ENCODE measurements at regions not wholly inside any gene's neighbourhood (a gene's known extent, or its start where the extent isn't known, plus 50 kb on each side); places are given as distances from the start of the nearest gene placed in this dataset.

DNA sequence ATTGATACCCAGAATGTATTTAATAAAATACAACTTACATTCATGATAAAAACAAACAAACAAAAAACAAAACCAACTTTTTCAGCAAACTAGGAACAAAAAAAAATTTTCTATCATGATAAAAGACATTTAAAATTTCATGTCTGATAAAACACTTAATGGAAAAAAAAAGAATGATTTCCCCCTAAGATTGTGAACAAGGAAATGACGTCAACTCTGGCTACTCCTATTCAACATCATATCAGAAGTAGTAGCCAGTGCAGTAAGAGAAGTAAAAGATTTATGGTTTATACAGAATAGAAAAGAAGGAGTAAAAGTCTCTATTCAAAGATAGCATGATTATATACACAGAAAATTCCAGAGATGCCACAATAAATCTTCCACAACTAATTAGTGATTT lies 1306.6 kb downstream of the FSCB start:
- H3K4me3 ChIP-seq = no peak overlapping the region
- H3K36me3 ChIP-seq = no peaks in the 10 kb centered on the region
- no peaks in the 10 kb centered on the region for H3K4me1 ChIP-seq
- intact Hi-C loops (cut with DNase I; ENCODE audit: low total_unique reads) (no loop called here), in situ Hi-C loops (cut with MboI; ENCODE audit: low pct_ligation_motif_present in 1 of 4, low pct_unique_long_range_greater_than_20kb in 1 of 4, low sequenced_read_pairs in 3 of 4) (no loop called here)
- H3K27me3 ChIP-seq = no peaks in the 10 kb centered on the region
- 62 to 70% methylated on average over 1 of the region's 1 CpG for WGBS, 2 donors (ENCODE audit: low coverage in 1 of 2)
- no peak for DNase-seq
- no peak for TF ChIP-seq POLR2A (IDR thresholded peaks at IDR 0.05)
- TF ChIP-seq EP300 (IDR thresholded peaks at IDR 0.05; ENCODE audit: low read depth) = no peak
- no peak for TF ChIP-seq POLR2AphosphoS5 (IDR thresholded peaks at IDR 0.05)
- TF ChIP-seq, protein P1, sequence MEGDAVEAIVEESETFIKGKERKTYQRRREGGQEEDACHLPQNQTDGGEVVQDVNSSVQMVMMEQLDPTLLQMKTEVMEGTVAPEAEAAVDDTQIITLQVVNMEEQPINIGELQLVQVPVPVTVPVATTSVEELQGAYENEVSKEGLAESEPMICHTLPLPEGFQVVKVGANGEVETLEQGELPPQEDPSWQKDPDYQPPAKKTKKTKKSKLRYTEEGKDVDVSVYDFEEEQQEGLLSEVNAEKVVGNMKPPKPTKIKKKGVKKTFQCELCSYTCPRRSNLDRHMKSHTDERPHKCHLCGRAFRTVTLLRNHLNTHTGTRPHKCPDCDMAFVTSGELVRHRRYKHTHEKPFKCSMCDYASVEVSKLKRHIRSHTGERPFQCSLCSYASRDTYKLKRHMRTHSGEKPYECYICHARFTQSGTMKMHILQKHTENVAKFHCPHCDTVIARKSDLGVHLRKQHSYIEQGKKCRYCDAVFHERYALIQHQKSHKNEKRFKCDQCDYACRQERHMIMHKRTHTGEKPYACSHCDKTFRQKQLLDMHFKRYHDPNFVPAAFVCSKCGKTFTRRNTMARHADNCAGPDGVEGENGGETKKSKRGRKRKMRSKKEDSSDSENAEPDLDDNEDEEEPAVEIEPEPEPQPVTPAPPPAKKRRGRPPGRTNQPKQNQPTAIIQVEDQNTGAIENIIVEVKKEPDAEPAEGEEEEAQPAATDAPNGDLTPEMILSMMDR (IDR thresholded peaks at IDR 0.05) = no peak
- H3K9me3 ChIP-seq = no peaks in the 10 kb centered on the region
- no peak overlapping the region for H3K27ac ChIP-seq

GRCh38 chr14:43198465-43198864 lies 1308.6 kb downstream of the FSCB start:
- TF ChIP-seq POLR2AphosphoS5 (IDR thresholded peaks at IDR 0.05) = no peak
- Histone ChIP-seq H3K4me3 (no peak overlapping the region), H3K4me1 (no peaks in the 10 kb centered on the region), H3K9me3 (no peaks in the 10 kb centered on the region), H3K36me3 (no peaks in the 10 kb centered on the region), H3K27me3 (no peaks in the 10 kb centered on the region), H3K27ac (no peak overlapping the region)
- intact Hi-C loops (cut with DNase I; ENCODE audit: low total_unique reads) (no loop called here), in situ Hi-C loops (cut with MboI; ENCODE audit: low pct_ligation_motif_present in 1 of 4, low pct_unique_long_range_greater_than_20kb in 1 of 4, low sequenced_read_pairs in 3 of 4) (no loop called here)
- DNase-seq = no peak
- WGBS, 2 donors (ENCODE audit: low coverage in 1 of 2) = 79 to 85% methylated on average over 2 of the region's 2 CpGs

- no peaks in the 10 kb centered on the region for H3K9me3 ChIP-seq
- intact Hi-C loops (cut with DNase I; ENCODE audit: low total_unique reads) (no loop called here), in situ Hi-C loops (cut with MboI; ENCODE audit: low pct_ligation_motif_present in 1 of 4, low pct_unique_long_range_greater_than_20kb in 1 of 4, low sequenced_read_pairs in 3 of 4) (no loop called here)
- 79 to 84% methylated on average over 2 to 3 of the region's 3 CpGs for WGBS, 2 donors (ENCODE audit: low coverage in 1 of 2)
- no peak for TF ChIP-seq POLR2A (IDR thresholded peaks at IDR 0.05)
- TF ChIP-seq EP300 (IDR thresholded peaks at IDR 0.05; ENCODE audit: low read depth) = no peak
- TF ChIP-seq, protein P1 (IDR thresholded peaks at IDR 0.05) = no peak
- no peak for TF ChIP-seq POLR2AphosphoS5 (IDR thresholded peaks at IDR 0.05)
- no peaks in the 10 kb centered on the region for H3K4me1 ChIP-seq
- DNase-seq = no peak
- no peak overlapping the region for H3K27ac ChIP-seq
- H3K27me3 ChIP-seq = no peaks in the 10 kb centered on the region
- H3K36me3 ChIP-seq = no peaks in the 10 kb centered on the region
- no peak overlapping the region for H3K4me3 ChIP-seq
These were observed 1322.5 kb downstream of the FSCB start for GRCh38 chr14:43184540-43184939.

GRCh38 chr14:43183916-43184315 lies 1323.2 kb downstream of the FSCB start:
- Histone ChIP-seq H3K27me3 (no peaks in the 10 kb centered on the region), H3K4me3 (no peak overlapping the region), H3K4me1 (no peaks in the 10 kb centered on the region), H3K9me3 (no peaks in the 10 kb centered on the region), H3K27ac (no peak overlapping the region), H3K36me3 (no peaks in the 10 kb centered on the region)
- TF ChIP-seq POLR2AphosphoS5 (IDR thresholded peaks at IDR 0.05) = no peak
- TF ChIP-seq, protein P1 (IDR thresholded peaks at IDR 0.05) = no peak
- in situ Hi-C loops (cut with MboI; ENCODE audit: low pct_ligation_motif_present in 1 of 4, low pct_unique_long_range_greater_than_20kb in 1 of 4, low sequenced_read_pairs in 3 of 4) (no loop called here), intact Hi-C loops (cut with DNase I; ENCODE audit: low total_unique reads) (no loop called here)
- WGBS, 2 donors (ENCODE audit: low coverage in 1 of 2) = 84 to 87% methylated on average over 3 of the region's 3 CpGs
- no peak for DNase-seq

- Histone ChIP-seq H3K27ac (no peak overlapping the region), H3K4me3 (no peak overlapping the region), H3K4me1 (peaks cover 0 to 6% (median 2%) of the 10 kb centered on the region in 4 donors), H3K9me3 (no peaks in the 10 kb centered on the region), H3K36me3 (no peaks in the 10 kb centered on the region), H3K27me3 (no peaks in the 10 kb centered on the region)
- intact Hi-C loops (cut with DNase I; ENCODE audit: low total_unique reads) (no loop called here), in situ Hi-C loops (cut with MboI; ENCODE audit: low pct_ligation_motif_present in 1 of 4, low pct_unique_long_range_greater_than_20kb in 1 of 4, low sequenced_read_pairs in 3 of 4) (no loop called here)
- TF ChIP-seq POLR2A (IDR thresholded peaks at IDR 0.05) (no peak), POLR2AphosphoS5 (IDR thresholded peaks at IDR 0.05) (no peak), EP300 (IDR thresholded peaks at IDR 0.05; ENCODE audit: low read depth) (no peak)
- TF ChIP-seq, protein P1 (IDR thresholded peaks at IDR 0.05) = no peak
- 82 to 100% methylated on average over 2 of the region's 2 CpGs for WGBS, 2 donors (ENCODE audit: low coverage in 1 of 2)
- DNase-seq = no peak
These were observed 1331.2 kb downstream of the FSCB start for GRCh38 chr14:43175896-43176295.
